CD4-positive, alpha-beta T cell treated with Interleukin-6 at 100 ng/mL for 8 hours (primary cell): ENCODE measurements at regions not wholly inside any gene's neighbourhood (a gene's known extent, or its start where the extent isn't known, plus 50 kb on each side); places are given as distances from the start of the nearest gene placed in this dataset.
"Not testable (repeated sequence)": the region's sequence is repeated elsewhere in the genome, so short reads cannot be mapped to it uniquely, and the experiment has no call there.

ENCODE experiments used
- DNase-seq: peaks from one replicate; pipeline ENCODE4 v3.0.0-alpha.2; 2020; ENCODE audit warnings: mixed read lengths, low spot score

DNA sequence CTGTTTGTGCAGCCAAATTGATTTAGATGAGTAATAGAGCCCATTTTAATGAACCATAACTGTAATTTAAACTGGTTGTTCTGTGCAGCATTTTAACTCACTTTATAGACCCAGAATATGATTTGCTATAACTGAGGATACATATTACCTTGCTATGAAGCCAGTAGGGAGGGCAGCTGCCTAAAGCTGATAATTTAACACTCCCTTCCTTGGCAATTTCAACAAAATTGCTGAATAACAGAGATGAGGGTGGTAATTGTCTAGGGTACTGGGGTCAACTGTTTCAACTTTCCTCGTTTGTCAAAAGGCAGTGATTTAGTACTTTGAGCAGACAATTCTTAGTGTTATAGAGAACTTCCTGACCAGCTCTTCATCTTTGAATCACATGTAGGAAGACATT lies 304.9 kb upstream of the POU1F1 start:
- no peak for DNase-seq

DNA sequence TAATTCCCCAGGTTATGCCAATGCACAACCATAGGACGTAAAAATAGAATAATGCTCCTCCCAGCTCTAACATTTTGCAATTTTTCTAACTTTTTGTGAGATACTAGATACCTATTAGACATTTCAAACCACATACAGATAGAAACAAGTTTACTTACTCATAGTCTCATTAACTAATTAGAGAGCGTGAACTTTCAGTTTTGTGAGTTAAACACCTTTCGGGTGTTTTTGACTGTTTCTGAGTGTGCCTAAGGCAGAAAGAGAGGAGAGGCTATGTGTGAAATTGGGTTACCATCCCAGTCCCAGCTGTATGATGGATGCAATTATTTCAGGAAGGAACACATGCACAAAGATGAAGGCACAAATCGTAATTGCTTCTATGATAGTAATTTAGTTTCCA lies 300.4 kb upstream of the POU1F1 start:
- DNase-seq, result no peak

DNA sequence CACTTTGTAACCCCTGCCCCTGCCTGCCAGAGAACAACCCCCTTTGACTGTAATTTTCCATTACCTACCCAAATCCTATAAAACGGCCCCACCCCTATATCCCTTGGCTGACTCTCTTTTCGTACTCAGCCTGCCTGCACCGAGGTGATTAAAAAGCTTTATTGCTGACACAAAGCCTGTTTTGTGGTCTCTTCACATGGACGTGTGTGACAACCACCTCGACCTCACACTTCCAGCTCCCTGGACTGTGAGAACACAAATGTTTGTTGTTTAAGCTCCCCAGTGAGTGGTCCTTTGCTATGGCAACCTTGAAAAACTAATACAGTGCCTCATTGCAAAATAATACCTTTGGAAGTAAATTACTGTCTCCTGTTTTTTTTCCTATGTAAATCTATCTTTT lies 299.2 kb upstream of the POU1F1 start:
- no peak for DNase-seq

DNA sequence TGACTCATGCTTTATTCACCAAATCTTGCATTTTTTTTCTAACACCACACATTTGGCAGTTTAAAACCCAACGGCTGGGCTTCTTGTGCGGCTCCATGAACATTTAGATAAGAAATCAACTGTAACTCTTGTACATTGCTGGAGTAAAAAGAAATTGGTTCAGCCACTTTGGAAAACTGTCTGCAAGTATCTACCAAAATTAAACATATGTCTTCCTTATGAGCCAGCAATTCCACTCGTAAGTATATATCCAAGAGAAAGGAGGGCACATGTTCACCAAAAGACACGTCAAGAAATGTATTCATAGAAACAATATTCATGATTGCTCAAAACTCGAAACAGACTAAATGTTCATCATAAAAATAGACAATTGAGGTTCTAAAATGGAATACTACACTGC lies 291.9 kb upstream of the POU1F1 start:
- no peak for DNase-seq

DNA sequence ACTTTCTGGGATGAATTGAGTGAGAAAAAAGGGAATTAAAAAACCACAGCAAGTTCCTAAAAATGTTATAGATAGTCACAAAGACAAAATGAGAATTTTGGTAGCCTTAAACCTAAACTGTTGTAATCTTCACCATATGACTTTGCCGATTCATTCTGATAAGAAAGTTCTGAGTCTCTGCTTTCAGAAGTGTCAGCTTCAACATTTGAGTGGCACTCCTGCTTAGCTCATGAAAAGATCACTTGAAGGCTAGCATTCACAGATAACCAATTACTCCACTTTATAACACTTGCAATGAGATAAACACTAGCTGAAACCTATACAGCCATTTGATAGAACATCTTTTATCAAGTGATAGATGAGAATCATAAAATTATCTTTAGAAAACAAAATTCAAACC lies 288.1 kb upstream of the POU1F1 start:
- DNase-seq, result no peak

DNA sequence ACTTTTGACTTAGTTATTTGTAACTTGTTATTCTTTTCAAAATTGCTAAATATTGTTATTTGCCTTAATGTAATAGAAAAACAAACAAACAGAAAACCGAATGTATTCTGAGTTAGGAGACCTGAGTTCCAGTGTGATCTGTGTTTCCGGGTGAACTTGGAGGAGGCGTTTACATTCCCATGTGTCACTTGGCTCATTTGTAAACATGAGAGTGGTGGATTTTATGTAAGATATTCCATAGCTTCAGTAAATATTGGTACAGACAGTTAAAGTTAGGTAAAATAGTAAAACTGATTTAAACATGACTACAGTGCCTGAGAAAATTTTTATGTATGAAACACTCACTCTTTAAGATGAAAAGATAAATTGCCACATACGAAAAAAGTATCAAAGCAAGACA lies 287.3 kb upstream of the POU1F1 start:
- DNase-seq, result no peak

DNA sequence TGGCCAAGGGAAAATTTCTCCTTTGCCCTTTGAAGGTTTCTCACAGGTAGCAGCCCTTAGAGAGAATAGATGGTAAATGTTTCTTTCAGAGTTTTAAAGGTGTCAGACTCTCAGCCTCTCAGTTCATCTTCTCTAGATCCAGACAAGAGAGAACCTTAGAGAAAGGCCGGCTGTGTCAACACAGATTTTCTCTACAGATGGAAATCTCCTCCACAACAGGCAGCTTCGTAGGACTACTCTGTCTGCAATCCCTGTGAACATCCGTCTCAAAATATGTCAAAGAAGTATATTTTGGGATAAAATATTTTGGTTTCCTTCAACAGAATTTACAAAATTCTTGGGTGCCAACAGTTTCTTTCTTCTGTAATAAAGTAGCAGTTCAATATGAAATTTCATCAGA lies 282.1 kb upstream of the POU1F1 start:
- no peak for DNase-seq

DNA sequence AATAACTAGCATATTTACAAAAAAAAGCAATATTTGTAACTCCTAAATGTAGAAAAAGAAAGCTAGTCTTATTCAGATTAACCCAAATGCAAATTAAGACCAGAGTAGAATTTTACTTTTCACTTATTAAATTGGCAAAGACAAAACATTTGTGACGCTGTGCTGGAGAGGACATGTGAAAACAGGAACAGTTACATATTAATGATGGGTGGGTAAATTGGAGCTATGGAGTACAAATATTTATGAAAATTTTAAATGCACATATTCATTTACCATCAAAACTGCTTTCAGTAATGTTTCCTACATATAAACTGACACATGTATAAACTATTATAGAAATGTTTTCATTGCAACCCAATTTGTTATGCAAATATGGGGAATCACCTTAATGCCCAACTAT lies 278.9 kb upstream of the POU1F1 start:
- DNase-seq, result no peak

DNA sequence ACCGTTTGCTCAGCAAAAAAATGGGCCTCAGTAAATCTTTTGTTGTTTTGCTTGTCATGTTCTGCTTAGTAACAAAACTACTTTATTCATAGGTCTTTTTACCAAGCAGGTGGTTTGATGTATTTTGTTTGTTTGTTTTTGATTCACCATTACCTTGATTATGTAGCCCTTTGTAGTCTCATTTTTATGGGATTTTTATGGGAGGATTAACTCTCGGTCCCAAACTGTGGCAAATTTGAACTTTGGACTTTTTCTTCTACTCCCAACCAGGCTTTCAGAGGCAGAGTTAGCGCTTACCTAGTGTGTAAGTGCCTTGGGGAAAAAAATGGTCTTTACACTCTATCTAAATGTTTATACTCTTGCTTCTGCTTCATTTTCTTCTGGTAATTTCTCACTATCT lies 276.7 kb upstream of the POU1F1 start:
- no peak for DNase-seq

DNA sequence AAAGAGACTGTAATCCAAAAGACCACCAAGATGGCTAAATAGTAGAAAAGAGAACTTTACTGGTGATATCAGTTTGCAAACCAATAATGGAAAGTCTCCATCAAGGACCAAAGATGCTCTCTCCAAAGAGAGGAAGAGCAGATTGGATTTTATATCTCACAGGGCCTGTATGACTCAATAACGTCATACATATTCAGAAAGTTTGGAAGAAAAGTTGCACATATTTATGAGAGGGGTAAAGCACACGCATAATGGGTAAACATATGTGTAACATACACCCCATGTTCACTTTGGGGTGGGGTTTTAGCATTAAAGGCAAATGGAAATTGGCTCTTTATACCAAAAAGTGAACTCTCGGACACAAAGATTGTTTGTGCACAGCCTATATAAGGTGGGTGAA lies 274.5 kb upstream of the POU1F1 start:
- no peak for DNase-seq

DNA sequence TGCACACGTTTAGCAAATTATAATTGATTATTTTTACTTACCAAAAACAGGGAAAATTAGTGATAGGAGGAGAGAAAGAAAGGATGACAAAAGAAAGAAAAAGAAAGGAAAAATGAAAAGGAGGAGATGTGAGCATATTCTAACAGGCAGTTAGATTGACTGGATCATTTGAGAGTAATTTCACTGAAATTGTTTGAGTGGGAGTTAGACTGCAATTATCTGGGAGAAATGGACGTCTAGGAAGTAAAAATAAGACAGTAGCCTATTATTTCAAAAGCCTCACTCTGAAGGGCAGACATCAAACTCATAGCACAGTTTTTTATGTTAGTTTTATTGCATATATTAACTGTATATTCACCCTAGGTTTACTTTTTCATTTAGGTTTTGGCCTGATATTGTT lies 272.8 kb upstream of the POU1F1 start:
- DNase-seq, result no peak

DNA sequence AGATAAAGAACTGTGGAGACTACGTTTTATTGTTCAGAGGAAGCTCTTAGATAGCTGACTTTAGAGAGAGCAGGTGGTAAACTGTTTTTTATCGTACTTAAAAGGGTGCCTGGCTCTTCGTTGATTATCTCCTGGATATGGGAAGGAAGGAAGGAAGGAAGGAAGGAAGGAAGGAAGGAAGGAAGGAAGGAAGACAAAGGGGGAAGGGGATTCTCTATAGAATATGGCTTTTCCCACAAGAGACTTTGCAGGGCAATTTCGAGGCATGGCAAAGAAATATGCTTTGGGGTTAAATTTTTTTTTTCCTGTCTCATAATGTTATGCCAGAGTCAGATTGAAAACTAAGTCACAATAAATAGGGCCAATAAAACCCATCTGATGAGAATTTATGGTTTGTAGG lies 271.9 kb upstream of the POU1F1 start:
- DNase-seq, result no peak

DNA sequence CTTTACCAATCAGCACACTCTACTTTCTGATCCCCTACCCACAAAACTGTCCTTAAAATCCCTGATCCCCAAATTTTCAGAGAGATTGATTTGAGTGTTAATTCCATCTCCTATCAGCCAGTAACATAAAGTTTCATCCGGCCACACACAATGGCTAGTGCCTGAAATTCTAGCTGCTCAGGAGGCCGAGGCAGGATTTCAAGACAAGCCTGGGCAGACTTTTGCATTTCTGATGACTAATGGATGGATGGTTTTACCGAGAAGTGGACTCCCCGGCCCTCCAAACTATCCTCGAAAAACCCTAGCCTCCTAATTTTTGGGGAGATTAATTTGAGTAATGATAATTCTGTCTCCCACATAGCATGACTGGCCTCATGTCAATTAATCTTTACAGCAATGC lies 269.8 kb upstream of the POU1F1 start:
- DNase-seq, result no peak

DNA sequence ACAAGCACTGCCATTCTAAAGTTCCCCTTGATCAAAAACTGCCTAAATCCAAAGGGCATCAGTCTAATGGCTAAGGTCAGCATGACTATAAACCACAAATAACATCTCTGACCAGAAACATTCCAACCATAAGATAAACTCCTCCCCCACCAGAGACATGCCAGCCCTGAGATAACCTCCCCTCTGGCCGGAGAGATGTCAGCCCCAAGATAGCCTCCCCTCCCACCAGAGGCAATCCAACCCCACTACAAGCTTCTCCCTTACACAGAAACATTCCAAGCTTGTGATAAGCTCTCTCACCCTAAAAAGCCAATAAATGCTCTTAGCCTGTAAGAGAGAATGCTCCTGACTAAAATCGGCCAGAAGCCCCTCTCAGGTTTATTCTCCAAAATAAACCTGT lies 267.0 kb upstream of the POU1F1 start:
- not testable (repeated sequence) for DNase-seq

DNA sequence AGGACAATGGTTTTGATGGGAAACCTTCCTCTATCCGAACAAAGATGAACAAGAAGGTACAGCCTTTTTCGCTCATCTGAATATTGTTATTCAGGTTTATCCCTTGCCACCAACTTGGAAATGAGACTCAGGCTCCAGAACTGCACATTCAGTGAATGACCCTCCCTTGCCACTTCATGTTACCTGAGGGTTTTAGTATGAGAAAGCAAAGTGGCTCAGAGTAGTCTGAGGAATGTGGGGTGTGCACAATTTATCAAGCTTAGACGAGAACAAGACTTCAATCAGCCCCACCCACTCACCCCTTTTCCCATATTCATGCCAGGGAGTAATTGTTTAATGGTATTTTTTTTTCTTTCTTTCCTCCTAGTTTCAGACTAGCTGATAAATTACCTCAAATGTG lies 265.3 kb upstream of the POU1F1 start:
- DNase-seq, result no peak

DNA sequence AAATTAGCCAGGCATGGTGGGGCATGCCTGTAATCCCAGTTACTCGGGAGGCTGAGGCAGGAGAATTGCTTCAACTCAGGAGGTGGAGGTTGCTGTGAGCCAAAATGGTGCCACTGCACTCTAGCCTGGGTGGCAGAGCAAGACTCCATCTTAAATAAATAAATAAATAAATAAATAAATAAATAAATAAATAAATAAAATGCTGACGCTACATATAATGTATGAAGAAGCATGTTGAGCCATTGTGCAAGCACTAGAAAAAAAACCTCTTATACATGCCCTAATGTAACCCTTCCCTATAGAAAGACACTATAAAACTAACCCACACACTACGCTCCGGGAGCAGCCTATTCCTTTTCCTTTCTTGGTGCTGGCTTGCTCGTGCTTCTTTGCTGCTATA lies 262.3 kb upstream of the POU1F1 start:
- not testable (repeated sequence) for DNase-seq

DNA sequence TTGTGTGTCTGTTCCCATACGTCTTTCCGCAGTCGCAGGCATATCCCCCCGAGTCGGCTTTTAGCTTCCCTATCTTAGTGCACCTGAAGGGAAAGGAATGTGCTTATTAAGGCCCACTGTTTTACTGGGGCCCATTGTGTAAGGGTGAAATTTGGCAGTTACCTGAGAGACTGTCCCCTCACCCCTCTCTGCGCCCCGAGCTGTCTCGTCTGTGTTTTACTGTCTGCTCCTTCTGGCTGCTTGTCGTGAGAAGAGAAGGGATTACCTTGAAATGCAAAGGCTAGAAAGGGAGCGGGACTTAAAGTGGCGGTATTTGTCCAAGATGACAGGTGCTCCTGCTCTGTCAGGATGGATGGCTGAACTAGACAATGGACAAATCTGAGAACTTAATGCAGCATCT lies 233.0 kb upstream of the POU1F1 start:
- no peak for DNase-seq

DNA sequence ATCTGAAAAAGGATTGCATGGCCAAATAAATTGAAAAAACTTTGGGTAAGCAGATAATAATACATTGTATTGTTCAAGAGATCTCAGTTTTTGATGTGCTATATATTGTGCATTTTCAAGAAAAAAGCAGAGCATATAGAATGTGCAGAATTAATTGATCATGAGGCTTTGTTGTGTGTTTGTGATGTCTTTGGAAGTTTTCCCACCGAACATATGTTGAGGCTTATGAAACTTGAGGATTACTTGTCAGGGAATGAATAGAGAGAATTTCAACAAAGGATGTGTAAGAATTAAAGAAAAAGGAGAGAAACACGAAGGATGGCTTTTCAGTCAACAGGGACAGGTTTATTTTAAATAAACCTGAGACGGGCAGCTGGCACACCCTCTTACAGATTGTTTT lies 232.5 kb upstream of the POU1F1 start:
- no peak for DNase-seq

DNA sequence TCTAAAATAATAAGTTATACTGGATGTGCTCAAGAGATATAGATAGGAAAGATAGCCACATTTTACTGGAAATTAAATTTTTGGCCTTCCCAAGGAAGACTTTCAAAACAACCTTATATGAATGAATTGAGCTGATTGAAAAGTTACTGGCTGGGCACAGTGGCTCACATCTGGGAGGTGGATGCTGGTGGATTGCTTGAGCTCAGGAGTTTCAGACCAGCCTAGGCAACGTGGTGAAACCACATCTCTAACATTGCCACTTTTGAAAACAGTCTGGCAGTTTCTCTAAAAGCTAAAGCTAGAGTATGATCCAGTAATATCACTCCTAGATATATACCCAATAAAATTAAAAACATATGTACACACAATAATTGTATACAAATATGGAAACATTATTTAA lies 231.4 kb upstream of the POU1F1 start:
- DNase-seq, result no peak

DNA sequence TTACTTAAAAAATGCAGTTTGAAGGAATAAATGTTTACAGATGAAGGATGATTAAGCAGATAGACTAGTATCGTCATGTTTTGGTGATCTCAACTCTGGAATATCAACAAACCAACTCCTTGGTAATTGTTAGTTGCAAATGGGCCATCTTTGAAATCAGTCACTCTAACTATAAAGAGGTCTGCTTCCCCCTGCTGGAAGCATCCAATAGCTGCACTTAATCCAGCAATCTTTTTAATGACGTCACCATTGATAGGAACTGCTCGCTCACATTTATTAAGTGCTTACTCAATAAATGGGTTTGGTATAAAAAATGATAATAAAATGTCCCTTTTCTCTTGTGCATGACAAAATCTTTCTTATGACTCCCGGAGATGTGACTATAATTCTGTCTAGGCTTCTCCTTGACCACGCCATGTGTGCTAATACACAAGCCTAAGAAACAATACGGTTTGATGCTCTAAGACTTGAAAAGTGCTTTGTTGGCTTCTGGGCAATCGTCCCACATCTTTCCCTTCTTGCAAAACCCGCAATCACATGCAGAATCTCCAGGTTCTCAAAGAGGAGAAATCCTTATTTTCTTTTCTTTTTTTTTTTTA lies 227.6 kb upstream of the POU1F1 start:
- no peak for DNase-seq

DNA sequence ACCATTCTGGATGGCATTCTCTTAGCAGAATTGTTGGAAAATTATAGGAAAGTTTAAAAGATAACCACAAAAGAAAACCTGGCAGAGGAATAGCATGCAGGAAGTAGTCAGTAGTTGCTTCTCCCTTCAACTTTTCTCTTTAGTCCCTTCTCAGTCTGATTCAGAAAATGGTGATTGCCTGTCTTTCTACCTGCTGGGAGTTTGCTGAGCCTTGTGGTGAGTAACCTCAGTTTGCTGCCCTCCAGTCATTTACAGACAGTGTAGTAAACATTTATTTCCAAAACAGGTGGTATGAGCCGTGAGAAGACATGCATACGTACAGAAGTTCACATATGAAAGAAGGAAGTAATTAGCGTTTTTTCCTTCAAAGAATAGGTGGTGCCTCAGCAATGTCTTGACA lies 224.7 kb upstream of the POU1F1 start:
- no peak for DNase-seq

DNA sequence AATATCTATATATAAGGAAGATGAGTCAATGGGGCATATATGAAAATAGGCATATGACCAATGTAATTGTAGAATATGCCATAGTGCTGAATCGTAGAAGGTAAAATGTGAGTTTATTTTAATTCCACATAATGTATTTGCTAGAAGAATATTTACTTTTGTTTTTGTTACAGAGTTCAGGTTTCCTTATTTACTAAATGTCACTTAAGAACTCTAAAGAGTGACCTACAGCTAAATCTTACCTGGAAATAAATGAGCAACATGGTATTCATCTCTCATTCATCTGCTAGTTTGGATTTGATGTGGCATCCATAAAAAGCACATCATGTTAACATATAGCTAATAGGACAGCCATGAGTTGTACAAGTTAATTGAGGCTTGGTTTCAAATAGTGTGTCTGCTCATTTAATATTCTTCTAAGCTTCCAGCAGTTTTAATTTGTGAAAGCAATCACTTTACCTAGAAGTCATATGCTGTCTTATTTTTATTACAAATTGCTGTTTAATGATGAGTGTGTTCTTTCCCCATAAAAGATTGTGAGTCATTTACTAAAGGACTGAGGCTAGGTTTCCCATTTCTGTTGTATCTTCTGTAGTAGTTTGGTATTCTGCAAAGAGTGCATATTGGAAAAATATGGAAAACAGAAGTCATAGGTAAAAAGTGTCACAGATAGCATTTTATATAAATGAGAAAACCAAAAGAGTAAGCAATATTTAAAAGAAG lies 222.1 kb upstream of the POU1F1 start:
- DNase-seq, result no peak

DNA sequence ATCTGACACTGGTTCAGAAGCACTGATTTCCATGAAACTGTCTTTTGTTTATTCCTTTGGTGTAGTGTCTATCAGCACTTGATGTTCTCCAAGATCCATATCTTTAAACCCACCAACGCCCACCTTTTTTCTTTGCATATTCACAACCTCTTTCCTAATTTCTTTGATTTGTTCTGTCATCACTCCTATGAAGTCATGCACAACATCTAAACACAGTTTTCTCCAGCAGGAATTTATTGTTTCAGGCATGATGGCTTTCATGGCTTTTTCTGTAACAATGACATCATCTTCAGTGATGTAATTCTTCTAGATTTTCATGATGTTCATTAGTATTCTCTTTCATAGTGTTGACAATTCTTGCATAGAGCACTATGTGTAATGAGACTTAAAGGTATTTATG lies 219.6 kb upstream of the POU1F1 start:
- DNase-seq, result no peak

DNA sequence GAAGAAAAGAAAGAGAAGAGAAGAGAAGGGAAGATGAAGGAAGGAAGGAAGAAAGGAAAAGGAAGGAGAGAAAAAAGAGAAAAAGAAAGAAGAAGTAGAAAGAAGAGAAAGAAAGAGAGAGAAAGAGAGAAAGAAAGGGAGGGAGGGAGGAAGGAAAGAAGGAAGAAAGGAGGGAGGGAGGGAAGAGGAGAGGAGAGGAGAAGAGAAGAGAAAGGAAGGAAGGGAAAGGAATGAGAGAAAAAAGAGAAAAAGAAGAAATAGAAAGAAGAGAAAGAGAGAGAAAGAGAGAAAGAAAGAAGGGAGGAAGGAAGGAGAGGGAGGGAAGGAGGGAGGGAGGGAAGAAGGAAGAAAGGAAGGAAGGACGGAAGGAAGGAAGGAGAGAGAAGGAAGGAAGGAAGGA lies 217.9 kb upstream of the POU1F1 start:
- no peak for DNase-seq
